GM13977 (cell line): ENCODE measurements at regions not wholly inside any gene's neighbourhood (a gene's known extent, or its start where the extent isn't known, plus 50 kb on each side); places are given as distances from the start of the nearest gene placed in this dataset.

Experiments used
- DNase-seq: peaks from one replicate; pipeline ENCODE4 v3.0.0; 2012; ENCODE audit warnings: low spot score
- CTCF ChIP-seq: IDR thresholded peaks from 2 replicates; pipeline ENCODE4 v1.5.1; 2012; ENCODE audit warnings: mild to moderate bottlenecking, control low read depth; ENCODE audit not compliant: insufficient read depth; ENCODE audit errors: extremely low read depth, missing control alignments
- in situ Hi-C: fragments of 300-500 bp; cut with MboI; formaldehyde crosslinking; loops from one replicate; pipeline ENCODE4 v1.12.0; 2022; ENCODE audit warnings: low sequenced_read_pairs, low pct_unique_long_range_greater_than_20kb, mixed read lengths, inconsistent platforms; ENCODE audit not compliant: unreplicated experiment

GRCh38 chr15:39181056-39181747 is 399.7 kb upstream of the THBS1 start:
- no peak for TF ChIP-seq CTCF
- in situ Hi-C loops: no loop called here
- DNase-seq: no peak

GRCh38 chr15:39181940-39182339 is 398.9 kb upstream of the THBS1 start:
- no peak for DNase-seq
- in situ Hi-C loops: no loop called here
- TF ChIP-seq CTCF: no peak

GRCh38 chr15:39183164-39183881 is 397.6 kb upstream of the THBS1 start:
- no peak for DNase-seq
- in situ Hi-C loops: no loop called here
- no peak for TF ChIP-seq CTCF

- DNase-seq: no peak
- no peak for TF ChIP-seq CTCF
- in situ Hi-C loops: no loop called here
Observed at GRCh38 chr15:39184701-39185390, 396.0 kb upstream of the THBS1 start.

GRCh38 chr15:39188314-39188713 is 392.6 kb upstream of the THBS1 start:
- no peak for DNase-seq
- TF ChIP-seq CTCF: no peak
- in situ Hi-C loops: no loop called here

GRCh38 chr15:39188930-39189329 is 391.9 kb upstream of the THBS1 start:
- DNase-seq: no peak
- TF ChIP-seq CTCF: no peak
- in situ Hi-C loops: no loop called here
